HepG2 (cell line): ENCODE measurements at regions not wholly inside any gene's neighbourhood (a gene's known extent, or its start where the extent isn't known, plus 50 kb on each side); places are given as distances from the start of the nearest gene placed in this dataset.

Experiments
- CCDC6 ChIP-seq: sonication (generic); formaldehyde crosslinking; IDR thresholded peaks from 2 replicates; pipeline ENCODE4 v1.8.1; 2022; ENCODE audit warnings: mild to moderate bottlenecking, missing genetic modification reagents, moderate library complexity
- CTCF ChIP-seq: sonication (generic); formaldehyde crosslinking; IDR thresholded peaks from 2 replicates; pipeline ENCODE4 v1.5.0; 2020; ENCODE audit warnings: mild to moderate bottlenecking, missing genetic modification reagents, moderate library complexity
- FOXP4 ChIP-seq: sonication (generic); formaldehyde crosslinking; IDR thresholded peaks from 2 replicates; pipeline ENCODE4 v1.4.0; 2020; ENCODE audit warnings: missing genetic modification reagents
- POLR2A ChIP-seq, 2 experiments: IDR thresholded peaks; 2 replicates each; pipeline ENCODE4 v1.6.1; 2011; ENCODE audit warnings: low read depth in 2 of 2, low read length in 2 of 2, mild to moderate bottlenecking in 1 of 2, moderate library complexity in 1 of 2; ENCODE audit not compliant: insufficient read depth in 1 of 2
- SMAD1 ChIP-seq: sonication (generic); formaldehyde crosslinking; IDR thresholded peaks from 2 replicates; pipeline ENCODE4 v1.4.0; 2020; ENCODE audit warnings: missing genetic modification reagents, low read depth, mild to moderate bottlenecking, borderline replicate concordance
- SOX13 ChIP-seq, 3 experiments: fragments of 450-650 bp in 1 of 3; sonication (generic) in 1 of 3; formaldehyde crosslinking in 1 of 3; IDR thresholded peaks in 2 of 3; conservative IDR thresholded peaks in 1 of 3; 2 replicates each; pipeline versions ENCODE4 v1.5.0 to v1.6.1; 2016 to 2020; ENCODE audit warnings: antibody characterized with exemption in 1 of 3, mild to moderate bottlenecking in 1 of 3, missing compliant biosample characterization in 1 of 3, missing genetic modification reagents in 1 of 3, moderate library complexity in 1 of 3
- ZFP37 ChIP-seq: sonication (generic); formaldehyde crosslinking; IDR thresholded peaks from 2 replicates; pipeline ENCODE4 v1.4.0; 2020; ENCODE audit warnings: missing genetic modification reagents, borderline replicate concordance
- ZNF335 ChIP-seq: sonication (generic); formaldehyde crosslinking; IDR thresholded peaks from 2 replicates; pipeline ENCODE4 v1.4.0; 2020; ENCODE audit warnings: missing genetic modification reagents
- ZNF619 ChIP-seq: sonication (generic); formaldehyde crosslinking; IDR thresholded peaks from 2 replicates; pipeline ENCODE4 v1.4.0; 2020; ENCODE audit warnings: mild to moderate bottlenecking, missing genetic modification reagents

DNA sequence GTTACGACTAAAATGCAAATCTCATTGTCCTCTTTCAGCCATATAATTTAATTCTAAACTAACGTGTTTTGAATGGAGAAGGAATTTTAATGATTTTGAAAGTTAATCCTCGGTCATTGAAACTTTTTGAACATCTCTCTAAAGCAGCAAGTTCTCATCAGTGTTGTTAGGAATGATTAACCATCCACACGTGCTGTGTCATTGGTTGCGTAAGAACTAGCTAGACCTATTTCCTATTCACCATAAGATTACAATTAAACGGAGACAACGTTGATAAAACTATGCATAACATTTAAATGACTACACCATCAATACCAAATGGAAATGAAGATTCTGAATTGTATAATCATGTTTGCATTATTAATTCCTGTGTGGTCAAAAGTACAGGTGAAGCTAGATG lies 155.6 kb upstream of the IRS2 start:
- no peak for TF ChIP-seq SOX13 (IDR thresholded peaks at IDR 0.05)
- TF ChIP-seq SOX13 (CRISPR knock-in tag; conservative IDR thresholded peaks at IDR 0.05 in 1 of 2, IDR thresholded peaks at IDR 0.05 in 1 of 2): no peak
- no peak for TF ChIP-seq ZNF619 (CRISPR knock-in tag)
- TF ChIP-seq ZFP37: no peak
- TF ChIP-seq POLR2A (IDR thresholded peaks at IDR 0.05; ENCODE audit: insufficient read depth in 1 of 2, low read depth in 2 of 2, low read length in 2 of 2): no peak
- TF ChIP-seq SMAD1 (CRISPR knock-in tag): no peak
- TF ChIP-seq CTCF (CRISPR knock-in tag): no peak
- no peak for TF ChIP-seq ZNF335
- TF ChIP-seq FOXP4: no peak
- TF ChIP-seq CCDC6 (CRISPR knock-in tag): no peak
